OCI-LY7 (cell line): ENCODE measurements at regions not wholly inside any gene's neighbourhood (a gene's known extent, or its start where the extent isn't known, plus 50 kb on each side); places are given as distances from the start of the nearest gene placed in this dataset.

Experiments
- EZH2phosphoT487 ChIP-seq: fragments of 200-600 bp; sonication (generic); IDR thresholded peaks from 2 replicates; pipeline ENCODE4 v1.6.1; 2018; ENCODE audit warnings: low read depth, borderline replicate concordance, mild to moderate bottlenecking, mixed run types, antibody characterized with exemption, low read length, moderate library complexity, mixed read lengths
- TF ChIP-seq, protein P1 (sequence below): fragments of 200-600 bp; sonication (generic); conservative IDR thresholded peaks from 2 replicates; pipeline ENCODE4 v1.5.1; 2014; ENCODE audit warnings: mild to moderate bottlenecking, antibody characterized with exemption, low read length, moderate library complexity, mixed read lengths

DNA sequence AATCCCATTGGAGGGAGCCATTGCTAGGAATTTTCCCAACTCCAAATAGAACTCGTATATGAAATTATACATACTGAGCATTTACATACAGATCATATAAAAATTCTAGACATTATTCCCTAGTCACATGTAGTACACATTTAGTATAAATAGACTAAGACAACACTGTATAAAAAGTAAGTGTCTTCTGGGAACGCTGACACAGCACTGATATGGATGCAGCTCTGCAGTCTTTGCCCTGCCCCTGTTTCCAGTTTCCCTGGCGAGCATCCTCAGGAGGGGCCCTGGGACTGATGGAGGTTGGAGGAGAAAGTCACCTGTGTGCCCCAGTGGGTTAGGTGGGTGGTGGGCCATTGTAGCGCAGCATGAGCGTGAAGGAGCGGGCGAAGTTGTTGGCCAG lies 97.8 kb upstream of the CLMN start:
- TF ChIP-seq, protein P1, sequence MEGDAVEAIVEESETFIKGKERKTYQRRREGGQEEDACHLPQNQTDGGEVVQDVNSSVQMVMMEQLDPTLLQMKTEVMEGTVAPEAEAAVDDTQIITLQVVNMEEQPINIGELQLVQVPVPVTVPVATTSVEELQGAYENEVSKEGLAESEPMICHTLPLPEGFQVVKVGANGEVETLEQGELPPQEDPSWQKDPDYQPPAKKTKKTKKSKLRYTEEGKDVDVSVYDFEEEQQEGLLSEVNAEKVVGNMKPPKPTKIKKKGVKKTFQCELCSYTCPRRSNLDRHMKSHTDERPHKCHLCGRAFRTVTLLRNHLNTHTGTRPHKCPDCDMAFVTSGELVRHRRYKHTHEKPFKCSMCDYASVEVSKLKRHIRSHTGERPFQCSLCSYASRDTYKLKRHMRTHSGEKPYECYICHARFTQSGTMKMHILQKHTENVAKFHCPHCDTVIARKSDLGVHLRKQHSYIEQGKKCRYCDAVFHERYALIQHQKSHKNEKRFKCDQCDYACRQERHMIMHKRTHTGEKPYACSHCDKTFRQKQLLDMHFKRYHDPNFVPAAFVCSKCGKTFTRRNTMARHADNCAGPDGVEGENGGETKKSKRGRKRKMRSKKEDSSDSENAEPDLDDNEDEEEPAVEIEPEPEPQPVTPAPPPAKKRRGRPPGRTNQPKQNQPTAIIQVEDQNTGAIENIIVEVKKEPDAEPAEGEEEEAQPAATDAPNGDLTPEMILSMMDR, result no peak
- no peak for TF ChIP-seq EZH2phosphoT487
